ENCODE measurements at regions not wholly inside any gene's neighbourhood (a gene's known extent, or its start where the extent isn't known, plus 50 kb on each side); places are given as distances from the start of the nearest gene placed in this dataset.
A peak's percentile ranks its signal among the peaks of the same experiment; 100 is the strongest.
"Not testable (repeated sequence)": the region's sequence is repeated elsewhere in the genome, so short reads cannot be mapped to it uniquely, and the experiment has no call there.

GRCh38 chr15:95017666-95018328, 786.4 kb downstream of the MCTP2 start:
- Histone ChIP-seq H3K4me3 (ENCODE audit: insufficient read depth, low read depth, low read length) (no peak overlapping the region), H3K36me3 (replicated peaks; ENCODE audit: control insufficient read depth, insufficient read depth, low read length) (no peaks in the 10 kb centered on the region), H3K27me3 (ENCODE audit: control insufficient read depth, insufficient read depth, low read length) (no peaks in the 10 kb centered on the region)
- peak; percentile 9 for DNase-seq

- no peaks in the 10 kb centered on the region for H3K27me3 ChIP-seq (ENCODE audit: control insufficient read depth, insufficient read depth, low read length)
- H3K36me3 ChIP-seq (replicated peaks; ENCODE audit: control insufficient read depth, insufficient read depth, low read length): no peaks in the 10 kb centered on the region
- H3K4me3 ChIP-seq (ENCODE audit: insufficient read depth, low read depth, low read length): no peak overlapping the region
- no peak for DNase-seq
Observed at GRCh38 chr15:95018888-95019545, 787.7 kb downstream of the MCTP2 start.

GRCh38 chr15:95019907-95020306, 788.5 kb downstream of the MCTP2 start:
- no peak for DNase-seq
- Histone ChIP-seq H3K4me3 (ENCODE audit: insufficient read depth, low read depth, low read length) (no peak overlapping the region), H3K27me3 (ENCODE audit: control insufficient read depth, insufficient read depth, low read length) (no peaks in the 10 kb centered on the region), H3K36me3 (replicated peaks; ENCODE audit: control insufficient read depth, insufficient read depth, low read length) (no peaks in the 10 kb centered on the region)

- no peak for DNase-seq
- H3K27me3 ChIP-seq (ENCODE audit: control insufficient read depth, insufficient read depth, low read length): no peaks in the 10 kb centered on the region
- no peaks in the 10 kb centered on the region for H3K36me3 ChIP-seq (replicated peaks; ENCODE audit: control insufficient read depth, insufficient read depth, low read length)
- H3K4me3 ChIP-seq (ENCODE audit: insufficient read depth, low read depth, low read length): no peak overlapping the region
Observed at GRCh38 chr15:95021816-95022215, 790.5 kb downstream of the MCTP2 start.

- Histone ChIP-seq H3K36me3 (replicated peaks; ENCODE audit: control insufficient read depth, insufficient read depth, low read length) (no peaks in the 10 kb centered on the region), H3K27me3 (ENCODE audit: control insufficient read depth, insufficient read depth, low read length) (no peaks in the 10 kb centered on the region), H3K4me3 (ENCODE audit: insufficient read depth, low read depth, low read length) (no peak overlapping the region)
- DNase-seq: peak; percentile 14
Observed at GRCh38 chr15:95024351-95024750, 793.0 kb downstream of the MCTP2 start.

- H3K4me3 ChIP-seq (ENCODE audit: insufficient read depth, low read depth, low read length): no peak overlapping the region
Observed at GRCh38 chr15:95025924-95026728, 794.8 kb downstream of the MCTP2 start.

GRCh38 chr15:95027981-95028380, 796.6 kb downstream of the MCTP2 start:
- H3K36me3 ChIP-seq (replicated peaks; ENCODE audit: control insufficient read depth, insufficient read depth, low read length): no peaks in the 10 kb centered on the region

More at GRCh38 chr15:95025924-95026728, 794.8 kb downstream of the MCTP2 start:
- Histone ChIP-seq H3K27me3 (ENCODE audit: control insufficient read depth, insufficient read depth, low read length) (no peaks in the 10 kb centered on the region), H3K36me3 (replicated peaks; ENCODE audit: control insufficient read depth, insufficient read depth, low read length) (no peaks in the 10 kb centered on the region)
- peak; percentile 23 for DNase-seq

GRCh38 chr15:95032156-95032555, 800.8 kb downstream of the MCTP2 start:
- DNase-seq: no peak
- Histone ChIP-seq H3K36me3 (replicated peaks; ENCODE audit: control insufficient read depth, insufficient read depth, low read length) (no peaks in the 10 kb centered on the region), H3K4me3 (ENCODE audit: insufficient read depth, low read depth, low read length) (no peak overlapping the region), H3K27me3 (ENCODE audit: control insufficient read depth, insufficient read depth, low read length) (no peaks in the 10 kb centered on the region)

More at GRCh38 chr15:95027981-95028380, 796.6 kb downstream of the MCTP2 start:
- Histone ChIP-seq H3K4me3 (ENCODE audit: insufficient read depth, low read depth, low read length) (no peak overlapping the region), H3K27me3 (ENCODE audit: control insufficient read depth, insufficient read depth, low read length) (no peaks in the 10 kb centered on the region)
- DNase-seq: no peak

GRCh38 chr15:95035106-95035505, 803.7 kb downstream of the MCTP2 start:
- Histone ChIP-seq H3K4me3 (ENCODE audit: insufficient read depth, low read depth, low read length) (no peak overlapping the region), H3K36me3 (replicated peaks; ENCODE audit: control insufficient read depth, insufficient read depth, low read length) (no peaks in the 10 kb centered on the region), H3K27me3 (ENCODE audit: control insufficient read depth, insufficient read depth, low read length) (no peaks in the 10 kb centered on the region)
- DNase-seq: no peak

GRCh38 chr15:95041297-95041696, 809.9 kb downstream of the MCTP2 start:
- H3K36me3 ChIP-seq (replicated peaks; ENCODE audit: control insufficient read depth, insufficient read depth, low read length): no peaks in the 10 kb centered on the region
- H3K4me3 ChIP-seq (ENCODE audit: insufficient read depth, low read depth, low read length): no peak overlapping the region
- no peaks in the 10 kb centered on the region for H3K27me3 ChIP-seq (ENCODE audit: control insufficient read depth, insufficient read depth, low read length)
- no peak for DNase-seq

GRCh38 chr15:95043236-95043932, 812.0 kb downstream of the MCTP2 start:
- DNase-seq; H3K27me3 ChIP-seq (ENCODE audit: control insufficient read depth, insufficient read depth, low read length); H3K36me3 ChIP-seq (replicated peaks; ENCODE audit: control insufficient read depth, insufficient read depth, low read length); H3K4me3 ChIP-seq (ENCODE audit: insufficient read depth, low read depth, low read length): not testable (repeated sequence)

- Histone ChIP-seq H3K27me3 (ENCODE audit: control insufficient read depth, insufficient read depth, low read length) (no peaks in the 10 kb centered on the region), H3K4me3 (ENCODE audit: insufficient read depth, low read depth, low read length) (no peak overlapping the region), H3K36me3 (replicated peaks; ENCODE audit: control insufficient read depth, insufficient read depth, low read length) (no peaks in the 10 kb centered on the region)
- no peak for DNase-seq
Observed at GRCh38 chr15:95043933-95044313, 812.6 kb downstream of the MCTP2 start.

GRCh38 chr15:95044745-95045417, 813.5 kb downstream of the MCTP2 start:
- no peaks in the 10 kb centered on the region for H3K36me3 ChIP-seq (replicated peaks; ENCODE audit: control insufficient read depth, insufficient read depth, low read length)
- DNase-seq: no peak
- no peaks in the 10 kb centered on the region for H3K27me3 ChIP-seq (ENCODE audit: control insufficient read depth, insufficient read depth, low read length)
- no peak overlapping the region for H3K4me3 ChIP-seq (ENCODE audit: insufficient read depth, low read depth, low read length)

- Histone ChIP-seq H3K4me3 (ENCODE audit: insufficient read depth, low read depth, low read length) (no peak overlapping the region), H3K36me3 (replicated peaks; ENCODE audit: control insufficient read depth, insufficient read depth, low read length) (no peaks in the 10 kb centered on the region), H3K27me3 (ENCODE audit: control insufficient read depth, insufficient read depth, low read length) (no peaks in the 10 kb centered on the region)
- no peak for DNase-seq
Observed at GRCh38 chr15:95051861-95052260, 820.5 kb downstream of the MCTP2 start.
